Gastrocnemius medialis (tissue), 4 donors: ENCODE measurements at regions not wholly inside any gene's neighbourhood (a gene's known extent, or its start where the extent isn't known, plus 50 kb on each side); places are given as distances from the start of the nearest gene placed in this dataset.

Source experiments
- CTCF ChIP-seq, 5 experiments: fragments of 450-650 bp in 3 of 5; fragments of 200-600 bp in 2 of 5; sonication (generic) in 2 of 5; IDR thresholded peaks in 4 of 5; conservative IDR thresholded peaks in 1 of 5; 1 replicate in 4 of 5; 2 replicates in 1 of 5; pipeline ENCODE4 v1.5.1; 2016 to 2019; ENCODE audit warnings: antibody characterized with exemption in 5 of 5, mild to moderate bottlenecking in 3 of 5, moderate library complexity in 3 of 5
- POLR2A ChIP-seq, 2 donors: fragments of 450-650 bp; IDR thresholded peaks; one replicate each; pipeline ENCODE4 v1.6.1; 2017; ENCODE audit warnings: antibody characterized with exemption in 2 of 2, mild to moderate bottlenecking in 2 of 2, moderate library complexity in 2 of 2

- TF ChIP-seq CTCF (IDR thresholded peaks at IDR 0.05 in 4 of 5, conservative IDR thresholded peaks at IDR 0.05 in 1 of 5) (no peak), POLR2A (IDR thresholded peaks at IDR 0.05) (no peak)
Observed at GRCh38 chr11:119897046-119897440, 168.0 kb upstream of the NECTIN1 start.
